Fibroblast of villous mesenchyme (primary cell): ENCODE measurements at regions not wholly inside any gene's neighbourhood (a gene's known extent, or its start where the extent isn't known, plus 50 kb on each side); places are given as distances from the start of the nearest gene placed in this dataset.

Source experiments
- DNase-seq: peaks from one replicate; pipeline ENCODE4 v3.0.0-alpha.2; 2010; ENCODE audit warnings: low read depth
- H3K4me3 ChIP-seq: 2 replicates; pipeline ENCODE4 v1.5.1; 2011; ENCODE audit warnings: low read depth, mild to moderate bottlenecking, low read length
- TF ChIP-seq, protein P1 (sequence below): IDR thresholded peaks from 2 replicates; pipeline ENCODE4 v1.5.1; 2012; ENCODE audit warnings: low read depth, mild to moderate bottlenecking, low read length; ENCODE audit not compliant: insufficient read depth

DNA sequence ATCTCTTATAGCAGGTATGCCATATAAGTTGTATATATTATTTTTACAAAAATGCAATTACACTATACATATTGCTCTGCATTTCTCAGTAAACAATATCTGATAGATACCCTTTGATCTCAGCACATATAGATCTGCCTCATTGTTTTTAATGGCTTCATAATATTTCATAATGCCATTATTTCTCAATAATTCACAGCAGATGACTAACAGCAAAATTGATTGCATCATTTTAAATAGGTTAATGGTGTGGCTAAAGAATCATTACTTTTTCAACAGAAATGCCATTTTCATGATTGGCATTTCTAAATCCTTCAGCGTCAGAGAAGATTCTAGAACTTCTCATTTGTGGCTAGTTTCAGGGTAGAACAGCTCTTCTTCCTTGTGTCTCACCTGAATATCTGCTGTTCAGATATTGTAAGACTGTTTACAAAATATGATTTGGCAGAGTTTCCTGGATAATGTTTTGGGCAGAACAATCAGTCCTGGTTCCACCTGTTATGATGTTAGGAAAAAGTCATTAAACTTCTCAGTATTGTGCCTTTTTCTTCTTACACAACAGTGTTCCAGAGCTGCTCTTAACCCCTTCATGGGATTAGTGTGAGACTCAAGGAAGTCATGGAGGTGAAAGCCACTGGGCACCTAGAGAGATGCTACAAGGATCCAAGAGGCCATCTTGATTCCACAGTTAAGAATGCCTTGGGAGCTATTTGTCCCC, 397.6 kb upstream of the THBS1 start:
- TF ChIP-seq, protein P1, sequence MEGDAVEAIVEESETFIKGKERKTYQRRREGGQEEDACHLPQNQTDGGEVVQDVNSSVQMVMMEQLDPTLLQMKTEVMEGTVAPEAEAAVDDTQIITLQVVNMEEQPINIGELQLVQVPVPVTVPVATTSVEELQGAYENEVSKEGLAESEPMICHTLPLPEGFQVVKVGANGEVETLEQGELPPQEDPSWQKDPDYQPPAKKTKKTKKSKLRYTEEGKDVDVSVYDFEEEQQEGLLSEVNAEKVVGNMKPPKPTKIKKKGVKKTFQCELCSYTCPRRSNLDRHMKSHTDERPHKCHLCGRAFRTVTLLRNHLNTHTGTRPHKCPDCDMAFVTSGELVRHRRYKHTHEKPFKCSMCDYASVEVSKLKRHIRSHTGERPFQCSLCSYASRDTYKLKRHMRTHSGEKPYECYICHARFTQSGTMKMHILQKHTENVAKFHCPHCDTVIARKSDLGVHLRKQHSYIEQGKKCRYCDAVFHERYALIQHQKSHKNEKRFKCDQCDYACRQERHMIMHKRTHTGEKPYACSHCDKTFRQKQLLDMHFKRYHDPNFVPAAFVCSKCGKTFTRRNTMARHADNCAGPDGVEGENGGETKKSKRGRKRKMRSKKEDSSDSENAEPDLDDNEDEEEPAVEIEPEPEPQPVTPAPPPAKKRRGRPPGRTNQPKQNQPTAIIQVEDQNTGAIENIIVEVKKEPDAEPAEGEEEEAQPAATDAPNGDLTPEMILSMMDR, result no peak
- DNase-seq, result no peak
- no peak overlapping the region for H3K4me3 ChIP-seq

DNA sequence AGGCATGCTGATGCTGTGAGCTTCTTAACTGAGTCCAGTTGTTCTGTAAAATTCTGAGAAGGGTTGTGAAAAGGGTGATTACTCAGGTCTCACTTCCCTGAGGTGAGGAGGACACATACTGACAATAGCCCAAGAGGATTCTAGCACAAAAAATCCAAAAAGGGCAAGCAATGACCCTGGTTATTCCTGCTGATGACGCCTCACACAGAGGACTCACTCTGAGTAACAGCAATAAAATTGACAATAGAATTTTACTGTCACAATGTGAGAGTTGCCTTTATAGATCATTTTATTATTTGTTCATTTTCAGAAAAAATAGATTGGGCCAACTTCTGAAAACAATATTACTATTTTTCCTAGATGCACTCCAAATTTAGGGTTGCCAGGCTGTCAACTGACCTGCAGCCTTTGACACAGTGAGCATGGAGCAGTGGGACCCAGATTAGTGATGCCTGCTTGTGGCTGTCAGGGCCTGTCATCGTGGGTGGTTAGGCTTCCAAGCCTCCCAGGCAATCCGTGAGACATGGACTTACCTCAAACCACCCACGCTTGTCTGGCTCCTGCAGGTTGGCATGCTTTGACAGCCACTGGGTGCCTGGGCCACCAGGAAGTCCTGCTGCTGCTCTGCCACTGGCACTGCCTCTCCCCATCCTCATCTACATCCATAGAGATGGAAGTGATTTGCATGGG, 396.0 kb upstream of the THBS1 start:
- DNase-seq, result no peak

DNA sequence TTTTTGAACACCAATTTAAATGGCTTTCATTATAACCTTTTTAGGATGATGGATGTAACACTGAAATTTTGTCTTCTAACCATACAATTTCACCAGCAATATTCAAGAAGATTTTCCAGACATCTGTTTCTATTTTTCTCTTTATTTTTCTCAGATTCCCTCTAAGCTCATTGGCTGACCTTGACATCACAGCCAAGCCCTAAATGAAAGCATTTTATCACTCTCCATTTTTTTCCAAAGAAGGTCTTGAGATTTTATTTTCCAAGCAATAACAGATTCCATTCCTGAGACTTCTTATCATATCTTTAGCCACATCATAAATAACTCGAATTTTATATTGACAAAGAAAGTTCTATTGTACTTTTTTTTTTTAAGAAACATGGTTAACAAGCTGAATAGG, 392.6 kb upstream of the THBS1 start:
- no peak for DNase-seq
- TF ChIP-seq, protein P1, result no peak
- no peak overlapping the region for H3K4me3 ChIP-seq

More for the DNA sequence above, 396.0 kb upstream of the THBS1 start:
- H3K4me3 ChIP-seq, result no peak overlapping the region
- TF ChIP-seq, protein P1, result no peak

DNA sequence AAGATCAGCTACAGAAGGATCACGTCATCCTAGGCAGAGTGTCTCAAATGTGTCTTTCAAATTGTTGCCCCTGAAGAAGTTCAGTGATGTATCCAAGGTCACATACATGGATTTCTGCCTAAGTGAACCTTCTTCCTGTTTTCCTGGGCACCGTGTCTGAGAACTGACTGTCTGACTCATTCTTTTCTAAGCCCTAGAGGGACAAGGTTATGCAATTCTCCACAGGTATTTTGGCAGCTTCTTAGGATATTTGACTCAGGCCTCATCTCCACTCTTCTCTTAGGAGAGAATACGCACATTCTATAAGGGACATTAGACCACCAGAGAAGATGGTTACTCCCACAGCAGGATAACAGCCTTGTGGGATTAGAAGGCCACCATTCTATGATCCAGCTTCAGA, 391.9 kb upstream of the THBS1 start:
- no peak overlapping the region for H3K4me3 ChIP-seq
- TF ChIP-seq, protein P1, result no peak
- peak; percentile 87 for DNase-seq

GRCh38 chr15:39191871-39192291, 389.0 kb upstream of the THBS1 start:
- peak; percentile 39 for DNase-seq
- H3K4me3 ChIP-seq, result no peak overlapping the region
- TF ChIP-seq, protein P1, result no peak

DNA sequence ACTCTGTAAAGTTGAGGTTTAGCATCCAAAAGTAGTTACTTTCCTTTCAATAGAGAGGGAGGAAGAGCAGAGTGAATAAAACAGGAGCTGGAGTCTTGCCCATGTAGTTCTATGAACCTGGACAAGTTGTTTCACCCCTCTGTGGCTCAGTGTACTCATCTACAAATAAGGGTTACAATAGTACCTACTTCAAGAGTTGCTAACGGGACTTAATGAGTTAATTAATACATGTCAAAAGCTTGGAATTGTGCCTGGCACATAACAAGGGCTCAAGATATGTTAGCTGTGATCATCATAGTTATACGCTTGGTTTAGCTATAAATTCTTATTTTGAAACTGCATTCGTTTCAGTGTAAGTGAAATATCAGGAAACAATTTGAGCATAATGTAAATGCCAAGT, 388.5 kb upstream of the THBS1 start:
- DNase-seq, result no peak
- TF ChIP-seq, protein P1, result no peak
- no peak overlapping the region for H3K4me3 ChIP-seq
